Loucy (cell line): ENCODE measurements at regions not wholly inside any gene's neighbourhood (a gene's known extent, or its start where the extent isn't known, plus 50 kb on each side); places are given as distances from the start of the nearest gene placed in this dataset.

Experiments used
- H2AFZ ChIP-seq: fragments of 200-600 bp; sonication (generic); 2 replicates; pipeline ENCODE4 v1.6.0; 2016; ENCODE audit warnings: antibody characterized with exemption, mild to moderate bottlenecking, low read length, moderate library complexity
- H3F3A ChIP-seq: fragments of 200-600 bp; 2 replicates; pipeline ENCODE4 v1.6.0; 2016; ENCODE audit warnings: antibody characterized with exemption, low read depth, mild to moderate bottlenecking
- H3K27me3 ChIP-seq: fragments of 200-600 bp; sonication (generic); 2 replicates; pipeline ENCODE4 v1.6.1; 2014; ENCODE audit warnings: low read length, mild to moderate bottlenecking; ENCODE audit not compliant: insufficient read depth, poor library complexity, severe bottlenecking
- H3K36me3 ChIP-seq: fragments of 200-600 bp; sonication (generic); 2 replicates; pipeline ENCODE4 v1.6.1; 2016; ENCODE audit warnings: low read length; ENCODE audit not compliant: insufficient read depth
- H3K4me1 ChIP-seq: fragments of 200-600 bp; sonication (generic); 2 replicates; pipeline ENCODE4 v1.5.1; 2014; ENCODE audit warnings: low read length, mild to moderate bottlenecking; ENCODE audit not compliant: insufficient read depth, poor library complexity, severe bottlenecking
- H3K4me2 ChIP-seq: fragments of 200-600 bp; sonication (generic); 2 replicates; pipeline ENCODE4 v1.6.0; 2014; ENCODE audit warnings: antibody characterized with exemption, low read length, low read depth, mild to moderate bottlenecking; ENCODE audit not compliant: poor library complexity, severe bottlenecking
- H3K4me3 ChIP-seq: fragments of 200-600 bp; sonication (generic); 2 replicates; pipeline ENCODE4 v1.5.1; 2014; ENCODE audit warnings: low read length, mild to moderate bottlenecking, mixed read lengths; ENCODE audit not compliant: poor library complexity, severe bottlenecking
- H3K79me2 ChIP-seq: fragments of 200-600 bp; sonication (generic); 2 replicates; pipeline ENCODE4 v1.6.1; 2014; ENCODE audit warnings: low read length; ENCODE audit not compliant: insufficient read depth
- H3K9ac ChIP-seq: fragments of 200-600 bp; sonication (generic); 2 replicates; pipeline ENCODE4 v1.6.0; 2014; ENCODE audit warnings: mild to moderate bottlenecking, low read depth, low read length, moderate library complexity; ENCODE audit not compliant: poor library complexity, severe bottlenecking
- H3K9me2 ChIP-seq: fragments of 200-600 bp; sonication (generic); replicated peaks from 2 replicates; pipeline ENCODE4 v1.6.1; 2016; ENCODE audit warnings: low read depth, low read length, mixed read lengths
- H3K9me3 ChIP-seq: fragments of 200-600 bp; sonication (generic); 2 replicates; pipeline ENCODE4 v1.6.1; 2014; ENCODE audit warnings: mild to moderate bottlenecking, antibody characterized with exemption, low read length, low read depth; ENCODE audit not compliant: insufficient read depth
- H4K20me1 ChIP-seq: fragments of 200-600 bp; sonication (generic); 2 replicates; pipeline ENCODE4 v1.6.0; 2014; ENCODE audit warnings: antibody characterized with exemption, low read length, mild to moderate bottlenecking; ENCODE audit not compliant: insufficient read depth, poor library complexity, severe bottlenecking
- CTCF ChIP-seq: fragments of 200-600 bp; sonication (generic); conservative IDR thresholded peaks from 2 replicates; pipeline ENCODE4 v1.5.1; 2014; ENCODE audit warnings: mild to moderate bottlenecking, antibody characterized with exemption, low read length
- EZH2phosphoT487 ChIP-seq: fragments of 200-600 bp; IDR thresholded peaks from 2 replicates; pipeline ENCODE4 v1.6.1; 2018; ENCODE audit warnings: antibody characterized with exemption, mild to moderate bottlenecking, moderate library complexity, borderline replicate concordance

DNA sequence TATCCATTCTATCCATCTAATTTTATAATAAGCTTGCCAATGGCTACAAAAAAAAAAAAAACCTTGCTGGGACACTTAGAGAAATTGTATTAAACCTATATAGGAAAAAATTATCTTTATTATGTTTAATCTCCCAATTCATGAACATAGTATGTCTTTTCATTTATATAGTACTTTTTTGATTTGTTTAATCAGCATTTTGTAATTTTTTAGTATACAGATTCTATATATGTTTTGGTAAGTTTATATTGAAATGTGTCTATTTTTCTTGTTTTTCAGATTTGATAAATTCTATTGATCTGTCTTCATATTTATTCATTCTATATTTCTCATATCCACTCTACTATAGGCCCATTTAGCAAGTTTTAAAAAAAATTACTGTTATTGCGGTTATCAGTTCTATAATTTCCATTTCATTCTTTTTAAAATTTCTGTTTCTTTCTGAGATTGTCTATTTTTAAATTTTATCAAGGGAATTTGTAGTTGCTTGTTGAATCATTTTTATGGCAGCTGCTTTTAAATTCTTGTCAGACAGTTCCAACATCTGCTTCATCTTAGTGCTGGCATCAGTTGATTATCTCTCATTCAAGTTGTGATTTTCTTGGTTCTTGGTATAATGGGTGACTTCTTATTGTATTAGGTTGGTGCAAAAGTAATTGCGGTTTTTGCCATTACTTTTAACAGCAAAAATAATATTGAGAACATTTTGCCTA is 170.1 kb upstream of the S1PR3 start:
- H4K20me1 ChIP-seq = no peaks in the 10 kb centered on the region
- H2AFZ ChIP-seq = no peak overlapping the region
- no peak overlapping the region for H3K9ac ChIP-seq
- no peak overlapping the region for H3K4me3 ChIP-seq
- no peaks in the 10 kb centered on the region for H3K9me2 ChIP-seq
- no peaks in the 10 kb centered on the region for H3F3A ChIP-seq
- no peak for TF ChIP-seq CTCF
- TF ChIP-seq EZH2phosphoT487 = no peak
- no peaks in the 10 kb centered on the region for H3K9me3 ChIP-seq
- no peaks in the 10 kb centered on the region for H3K36me3 ChIP-seq
- peaks cover 16% of the 10 kb centered on the region for H3K4me1 ChIP-seq
- no peaks in the 10 kb centered on the region for H3K79me2 ChIP-seq
- H3K4me2 ChIP-seq = no peak overlapping the region
- no peaks in the 10 kb centered on the region for H3K27me3 ChIP-seq

DNA sequence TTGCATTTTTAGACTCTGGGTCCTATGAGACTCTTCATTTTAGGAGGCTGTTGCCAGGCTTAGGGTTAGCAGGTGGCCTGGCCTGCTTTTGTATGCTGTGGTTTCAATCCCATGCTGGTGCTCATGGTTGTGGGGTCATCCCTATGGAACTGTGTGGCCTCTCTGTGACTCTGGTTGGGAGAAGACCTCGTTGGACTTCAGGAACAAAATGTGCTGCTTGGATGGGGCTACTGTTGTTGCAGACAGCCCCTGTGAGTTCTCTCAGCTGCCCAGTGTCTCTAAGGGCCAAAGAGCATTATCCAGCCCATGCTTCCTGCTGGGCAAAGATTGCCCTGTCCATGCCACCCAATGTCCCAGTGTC is 169.5 kb upstream of the S1PR3 start:
- TF ChIP-seq CTCF (no peak), EZH2phosphoT487 (no peak)
- H3K36me3 ChIP-seq = no peaks in the 10 kb centered on the region
- H3K79me2 ChIP-seq = no peaks in the 10 kb centered on the region
- H3K9ac ChIP-seq = no peak overlapping the region
- no peaks in the 10 kb centered on the region for H4K20me1 ChIP-seq
- H3K9me3 ChIP-seq = no peaks in the 10 kb centered on the region
- H3K4me3 ChIP-seq = no peak overlapping the region
- H2AFZ ChIP-seq = no peak overlapping the region
- H3F3A ChIP-seq = no peaks in the 10 kb centered on the region
- H3K9me2 ChIP-seq = no peaks in the 10 kb centered on the region
- no peaks in the 10 kb centered on the region for H3K27me3 ChIP-seq
- no peak overlapping the region for H3K4me2 ChIP-seq
- H3K4me1 ChIP-seq = peaks cover 16% of the 10 kb centered on the region

DNA sequence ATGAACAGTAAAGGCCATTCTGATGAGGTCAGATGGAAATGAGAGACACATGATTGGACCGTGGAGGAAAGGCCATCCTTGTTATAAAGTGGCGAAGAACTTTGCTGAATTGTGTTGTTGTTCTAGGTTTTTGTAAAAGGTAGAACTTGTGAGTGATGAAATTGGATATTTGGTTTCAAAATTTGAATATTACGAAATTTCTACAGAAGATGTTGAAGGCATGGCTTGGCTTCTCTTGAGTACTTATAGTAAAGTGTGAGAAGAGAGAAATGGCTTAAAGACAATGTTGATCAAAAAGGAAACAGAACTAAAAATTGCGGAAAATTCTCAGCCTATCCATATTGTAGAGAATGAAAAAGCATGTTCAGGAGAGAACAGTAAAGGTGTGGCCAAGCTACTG is 166.6 kb upstream of the S1PR3 start:
- H3K4me1 ChIP-seq = peaks cover 6% of the 10 kb centered on the region
- H2AFZ ChIP-seq = no peak overlapping the region
- H3K9me3 ChIP-seq = no peaks in the 10 kb centered on the region
- H3K79me2 ChIP-seq = no peaks in the 10 kb centered on the region
- no peak overlapping the region for H3K4me3 ChIP-seq
- H3K4me2 ChIP-seq = no peak overlapping the region
- no peaks in the 10 kb centered on the region for H3F3A ChIP-seq
- H3K36me3 ChIP-seq = no peaks in the 10 kb centered on the region
- no peaks in the 10 kb centered on the region for H3K27me3 ChIP-seq
- no peak overlapping the region for H3K9ac ChIP-seq
- no peaks in the 10 kb centered on the region for H3K9me2 ChIP-seq
- TF ChIP-seq CTCF (no peak), EZH2phosphoT487 (no peak)
- H4K20me1 ChIP-seq = no peaks in the 10 kb centered on the region
